Muscle layer of duodenum (tissue), 2 donors: ENCODE measurements at regions not wholly inside any gene's neighbourhood (a gene's known extent, or its start where the extent isn't known, plus 50 kb on each side); places are given as distances from the start of the nearest gene placed in this dataset.

Experiments used
- H3K27ac ChIP-seq: one replicate; pipeline ENCODE4 v1.7.0; 2013; ENCODE audit warnings: mild to moderate bottlenecking, low read length
- H3K27me3 ChIP-seq: one replicate; pipeline ENCODE4 v1.7.0; 2013; ENCODE audit warnings: low read depth, mild to moderate bottlenecking, control low read depth, low read length
- H3K36me3 ChIP-seq, 2 donors: one replicate each; pipeline ENCODE4 v1.7.0; 2013; ENCODE audit warnings: low read length in 2 of 2, control low read depth in 1 of 2, mild to moderate bottlenecking in 1 of 2; ENCODE audit not compliant: insufficient read depth in 2 of 2, control insufficient read depth in 1 of 2
- H3K4me1 ChIP-seq, 2 donors: one replicate each; pipeline ENCODE4 v1.7.0; 2013; ENCODE audit warnings: low read length in 2 of 2, mild to moderate bottlenecking in 2 of 2, control low read depth in 1 of 2, moderate library complexity in 1 of 2; ENCODE audit not compliant: insufficient read depth in 2 of 2, control insufficient read depth in 1 of 2
- H3K4me3 ChIP-seq, 2 donors: one replicate each; pipeline ENCODE4 v1.7.0; 2013; ENCODE audit warnings: low read length in 2 of 2, low read depth in 1 of 2, mild to moderate bottlenecking in 1 of 2
- H3K9me3 ChIP-seq, 2 donors: one replicate each; pipeline ENCODE4 v1.7.0; 2013; ENCODE audit warnings: low read length in 2 of 2, control low read depth in 1 of 2, mild to moderate bottlenecking in 1 of 2; ENCODE audit not compliant: control insufficient read depth in 1 of 2
- donor health status: healthy.

DNA sequence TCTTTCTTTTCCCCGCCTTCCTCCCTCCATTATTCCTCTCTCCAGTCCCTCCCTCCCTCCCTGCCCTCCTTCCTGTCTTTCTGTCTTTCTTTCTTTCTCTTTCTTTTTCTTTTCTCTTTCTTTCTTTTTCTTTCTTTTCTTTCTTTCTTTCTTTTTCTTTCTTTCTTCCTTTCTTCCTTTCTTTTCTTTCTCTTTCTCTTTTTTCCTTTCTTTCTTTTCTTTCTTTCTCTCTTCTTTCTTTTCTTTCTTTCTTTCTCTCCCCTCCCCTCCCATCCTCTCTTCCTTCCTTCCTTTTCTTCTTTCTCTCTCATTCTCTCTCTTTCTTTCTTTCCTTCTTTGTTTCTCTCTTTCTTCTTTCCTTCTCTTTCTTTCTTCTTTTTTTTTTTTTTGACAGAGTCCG, 402.2 kb upstream of the PLXNA2 start:
- H3K9me3 ChIP-seq = no peaks in the 10 kb centered on the region
- H3K27ac ChIP-seq = no peak overlapping the region
- H3K4me3 ChIP-seq = no peak overlapping the region
- peaks cover 4% of the 10 kb centered on the region for H3K27me3 ChIP-seq
- H3K36me3 ChIP-seq = no peaks in the 10 kb centered on the region
- H3K4me1 ChIP-seq = no peaks in the 10 kb centered on the region

DNA sequence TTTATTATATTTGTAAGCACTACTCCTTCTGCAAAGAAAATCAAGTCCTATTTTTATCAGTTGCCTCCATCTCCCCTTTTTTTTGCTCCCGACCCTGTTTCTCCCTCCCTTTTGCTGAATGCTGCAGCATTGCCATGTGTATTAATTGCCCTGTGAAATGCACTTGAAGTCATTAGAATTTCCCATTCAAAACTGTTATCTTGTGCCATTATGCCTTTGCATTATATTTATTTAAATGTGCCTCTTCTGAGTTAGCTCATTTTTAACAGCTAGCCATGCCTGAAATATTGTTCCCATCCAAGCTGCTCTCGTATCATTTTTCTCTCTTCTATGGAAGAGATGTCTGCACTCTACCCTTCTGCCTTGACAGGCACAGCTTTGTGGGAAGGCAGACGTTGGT, 404.0 kb upstream of the PLXNA2 start:
- Histone ChIP-seq H3K4me3 (no peak overlapping the region), H3K36me3 (no peaks in the 10 kb centered on the region), H3K9me3 (no peaks in the 10 kb centered on the region), H3K27ac (no peak overlapping the region), H3K4me1 (peaks cover 0 to 4% of the 10 kb centered on the region in 2 donors), H3K27me3 (peaks cover 4% of the 10 kb centered on the region)

DNA sequence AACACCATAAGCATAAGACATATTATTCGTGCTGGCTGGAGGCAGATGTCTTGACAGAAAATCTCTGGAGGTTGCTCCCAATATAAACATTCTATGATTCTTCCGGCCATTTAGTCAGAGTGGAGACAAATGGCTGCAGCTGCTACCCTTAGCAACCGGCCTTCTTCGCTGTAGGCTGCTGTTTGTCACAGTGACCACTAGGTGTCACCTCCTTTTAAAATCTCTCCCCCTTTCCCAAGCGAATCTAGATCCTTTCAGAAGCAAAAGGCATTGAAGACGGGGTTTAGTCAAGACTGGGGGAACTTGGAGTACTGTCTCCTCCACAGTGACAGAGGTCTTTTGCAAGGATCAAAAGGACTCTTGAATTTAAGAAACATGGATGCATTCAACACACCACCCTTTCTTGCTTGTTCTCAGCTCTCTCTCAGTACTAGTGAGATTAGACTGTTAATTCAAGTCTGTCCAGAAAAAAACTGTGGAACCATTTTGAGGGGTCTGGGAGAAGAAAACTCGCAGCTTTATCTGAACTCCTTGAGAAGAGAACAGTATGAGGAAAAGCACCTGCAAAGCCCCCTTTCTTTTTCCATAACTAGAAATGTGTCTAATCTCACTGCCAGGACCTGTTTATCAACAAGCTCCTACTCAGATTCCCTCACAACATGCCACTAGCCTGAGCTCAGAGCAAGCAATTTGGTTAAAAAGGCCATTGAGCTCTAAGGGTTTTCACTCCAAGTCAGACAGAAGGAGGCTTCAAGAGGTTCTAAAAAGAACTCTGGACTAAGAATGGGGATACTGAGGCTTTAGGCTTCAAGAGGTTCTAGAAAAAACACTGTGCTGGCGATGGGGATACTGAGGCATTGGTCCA, 408.3 kb upstream of the PLXNA2 start:
- no peak overlapping the region for H3K4me3 ChIP-seq
- H3K4me1 ChIP-seq = peaks cover 0 to 4% of the 10 kb centered on the region in 2 donors
- H3K36me3 ChIP-seq = no peaks in the 10 kb centered on the region
- no peaks in the 10 kb centered on the region for H3K9me3 ChIP-seq
- H3K27ac ChIP-seq = no peak overlapping the region
- peaks cover 4% of the 10 kb centered on the region for H3K27me3 ChIP-seq

DNA sequence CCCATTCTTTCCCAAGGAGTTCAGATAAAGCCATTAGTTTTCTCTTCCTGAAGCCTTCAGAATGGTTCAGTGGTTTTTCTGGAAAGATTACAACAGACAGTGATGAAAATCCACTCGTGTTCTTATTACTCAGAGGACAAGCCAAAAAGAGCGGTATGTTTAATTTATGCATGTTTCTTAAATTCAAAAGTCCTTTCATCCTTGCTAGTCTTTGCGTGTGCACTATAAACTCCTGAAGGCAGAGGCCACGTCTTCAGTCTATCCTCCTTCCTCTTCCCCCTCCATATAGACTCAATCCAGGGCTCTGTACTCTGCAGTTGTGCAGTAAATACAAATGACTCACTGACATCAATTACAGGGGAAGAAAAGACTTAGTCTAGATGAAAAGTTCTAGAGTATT, 409.2 kb upstream of the PLXNA2 start:
- peaks cover 0 to 4% of the 10 kb centered on the region in 2 donors for H3K4me1 ChIP-seq

DNA sequence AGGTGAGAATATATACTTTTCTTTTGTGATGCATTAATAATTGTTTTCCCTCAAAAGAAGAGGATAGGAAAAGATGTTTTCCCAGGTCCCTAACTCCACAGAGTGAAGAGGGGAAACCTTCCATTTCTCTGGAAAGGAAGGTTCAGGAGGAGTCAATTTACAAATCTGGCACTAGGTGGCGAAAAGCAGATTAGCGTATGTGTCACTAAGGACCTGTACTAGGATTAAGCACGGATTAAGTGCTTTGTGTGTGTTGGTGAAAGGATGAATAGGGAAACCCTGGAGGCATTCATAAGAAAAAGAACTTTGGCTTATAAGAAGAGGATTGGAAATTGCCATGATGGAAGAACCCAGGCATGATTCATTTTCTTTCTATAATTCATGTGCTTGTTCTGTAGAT, 410.1 kb upstream of the PLXNA2 start:
- Histone ChIP-seq H3K27ac (no peak overlapping the region), H3K9me3 (no peaks in the 10 kb centered on the region), H3K4me3 (no peak overlapping the region), H3K27me3 (no peaks in the 10 kb centered on the region), H3K4me1 (peaks cover 0 to 4% of the 10 kb centered on the region in 2 donors), H3K36me3 (no peaks in the 10 kb centered on the region)

More for the DNA sequence above, 409.2 kb upstream of the PLXNA2 start:
- peaks cover 4% of the 10 kb centered on the region for H3K27me3 ChIP-seq
- H3K27ac ChIP-seq = no peak overlapping the region
- H3K9me3 ChIP-seq = no peaks in the 10 kb centered on the region
- H3K4me3 ChIP-seq = no peak overlapping the region
- no peaks in the 10 kb centered on the region for H3K36me3 ChIP-seq

DNA sequence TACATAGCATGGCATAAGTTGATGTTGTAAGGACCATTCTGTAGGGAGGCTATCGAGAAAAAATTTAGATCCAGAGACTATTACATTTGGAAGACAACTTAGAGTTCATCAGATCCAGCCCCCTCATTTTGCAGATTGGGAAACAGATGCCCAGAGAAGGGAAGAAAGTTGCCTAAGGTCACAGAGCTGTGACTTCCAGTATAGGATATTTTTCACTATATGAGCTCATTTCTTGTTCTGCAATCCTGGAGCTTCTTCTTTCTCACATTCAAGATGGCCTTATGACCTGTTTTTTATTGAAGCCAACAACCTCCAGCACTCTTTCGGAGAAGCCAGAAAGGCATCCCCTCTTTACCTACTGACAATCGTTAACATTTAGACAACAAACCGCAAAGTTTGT, 421.8 kb upstream of the PLXNA2 start:
- Histone ChIP-seq H3K4me1 (no peaks in the 10 kb centered on the region), H3K27me3 (no peaks in the 10 kb centered on the region), H3K9me3 (no peaks in the 10 kb centered on the region), H3K36me3 (no peaks in the 10 kb centered on the region), H3K27ac (no peak overlapping the region), H3K4me3 (no peak overlapping the region)

DNA sequence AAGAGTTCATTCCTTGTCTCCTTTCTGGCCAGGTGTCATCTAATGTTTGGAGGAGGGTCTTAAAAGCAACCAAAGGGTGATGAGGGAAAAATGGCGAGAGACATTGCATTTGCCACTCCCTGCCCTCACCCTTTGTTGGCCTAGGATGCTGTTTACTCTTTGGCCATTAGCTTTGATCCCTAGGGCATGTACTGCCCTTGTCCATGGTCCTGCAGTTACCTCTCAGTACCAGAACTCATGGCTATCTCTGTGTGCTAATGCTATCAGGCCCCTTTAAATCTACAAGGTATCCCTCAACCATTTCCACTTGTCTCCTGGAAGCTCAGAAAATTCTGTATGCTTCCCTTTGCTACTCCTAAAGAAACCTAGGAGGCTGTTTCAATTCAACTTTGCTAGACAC, 424.8 kb upstream of the PLXNA2 start:
- H3K4me1 ChIP-seq = no peaks in the 10 kb centered on the region
- no peaks in the 10 kb centered on the region for H3K36me3 ChIP-seq
- H3K4me3 ChIP-seq = no peak overlapping the region
- H3K27ac ChIP-seq = no peak overlapping the region
- H3K27me3 ChIP-seq = no peaks in the 10 kb centered on the region
- H3K9me3 ChIP-seq = no peaks in the 10 kb centered on the region

DNA sequence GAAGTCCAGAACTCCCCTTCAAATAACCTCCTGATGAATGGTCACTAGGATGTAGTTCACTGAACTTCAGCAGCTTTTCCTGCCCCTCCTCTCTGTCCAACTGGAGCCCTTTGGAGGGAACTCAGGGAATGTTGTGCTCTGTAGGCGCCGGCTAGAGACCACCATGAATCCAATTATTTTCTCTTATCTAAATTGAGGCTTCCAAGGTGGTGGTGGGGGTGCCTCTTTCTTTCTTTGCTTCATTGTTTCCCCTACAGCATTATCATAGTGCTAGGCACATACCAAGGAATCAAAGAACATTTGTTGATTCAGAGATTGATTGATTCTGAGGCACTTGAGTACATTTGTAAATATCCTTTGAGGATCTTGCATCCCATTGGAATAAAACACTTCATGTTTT, 426.6 kb upstream of the PLXNA2 start:
- H3K36me3 ChIP-seq = no peaks in the 10 kb centered on the region
- no peaks in the 10 kb centered on the region for H3K4me1 ChIP-seq
- H3K9me3 ChIP-seq = no peaks in the 10 kb centered on the region
- no peak overlapping the region for H3K4me3 ChIP-seq
- no peak overlapping the region for H3K27ac ChIP-seq
- H3K27me3 ChIP-seq = no peaks in the 10 kb centered on the region

DNA sequence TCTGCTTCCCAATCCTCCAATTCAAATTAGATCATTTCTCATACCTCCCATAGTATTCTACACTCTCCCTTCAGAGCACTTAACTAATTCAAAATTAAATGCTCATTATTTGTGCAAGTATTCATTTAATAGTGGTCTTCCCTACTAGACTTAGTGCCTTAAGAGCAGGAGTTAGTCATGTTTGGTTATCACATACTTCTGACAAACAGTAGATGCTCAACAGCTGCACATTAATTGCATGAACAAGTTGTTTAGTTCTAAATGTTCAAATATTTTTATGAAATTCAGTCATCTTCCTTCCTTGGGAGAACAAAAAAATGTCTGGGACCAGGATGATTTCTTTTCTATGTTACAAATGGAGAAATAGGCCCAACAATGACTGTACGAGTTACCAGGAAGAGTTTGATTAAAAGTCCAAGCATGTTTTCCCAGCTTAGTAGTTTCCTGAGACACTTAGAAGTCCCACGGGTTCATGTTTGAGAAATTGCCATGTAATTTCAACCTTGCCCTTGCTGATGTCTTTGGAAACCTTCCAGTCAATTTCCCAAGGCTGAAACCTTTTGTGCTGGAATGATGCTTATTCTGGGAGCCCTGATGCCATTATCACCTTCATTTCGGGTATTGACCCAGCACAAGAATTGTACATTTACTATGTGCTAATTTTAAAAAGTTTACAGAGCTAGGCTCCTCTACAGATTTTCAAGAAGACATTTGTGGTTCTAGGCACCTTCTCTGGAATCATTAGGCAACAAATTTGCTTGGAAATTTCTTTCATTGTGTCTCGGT, 437.9 kb upstream of the PLXNA2 start:
- no peaks in the 10 kb centered on the region for H3K4me1 ChIP-seq
- no peaks in the 10 kb centered on the region for H3K9me3 ChIP-seq
- no peak overlapping the region for H3K27ac ChIP-seq
- H3K27me3 ChIP-seq = no peaks in the 10 kb centered on the region
- H3K4me3 ChIP-seq = no peak overlapping the region
- H3K36me3 ChIP-seq = no peaks in the 10 kb centered on the region

DNA sequence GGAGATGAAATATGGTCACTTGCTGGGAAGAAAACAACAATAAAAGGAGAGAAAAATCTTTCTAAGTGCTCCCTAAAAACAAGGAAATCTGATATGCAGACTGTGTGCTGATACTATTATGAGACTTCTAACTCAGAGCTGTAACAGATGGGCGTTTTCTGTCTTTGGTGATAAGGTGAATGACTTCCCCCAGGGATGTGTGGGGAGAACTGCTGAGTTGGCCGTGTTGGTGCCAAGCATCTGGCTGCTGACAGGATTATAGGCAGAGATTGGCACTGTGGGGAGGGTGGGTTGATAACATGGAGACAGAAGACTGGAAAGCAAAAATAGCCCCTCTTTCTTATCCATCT, 438.5 kb upstream of the PLXNA2 start:
- no peaks in the 10 kb centered on the region for H3K36me3 ChIP-seq
- H3K27ac ChIP-seq = no peak overlapping the region
- H3K4me1 ChIP-seq = no peaks in the 10 kb centered on the region
- H3K27me3 ChIP-seq = no peaks in the 10 kb centered on the region
- no peaks in the 10 kb centered on the region for H3K9me3 ChIP-seq
- H3K4me3 ChIP-seq = no peak overlapping the region

DNA sequence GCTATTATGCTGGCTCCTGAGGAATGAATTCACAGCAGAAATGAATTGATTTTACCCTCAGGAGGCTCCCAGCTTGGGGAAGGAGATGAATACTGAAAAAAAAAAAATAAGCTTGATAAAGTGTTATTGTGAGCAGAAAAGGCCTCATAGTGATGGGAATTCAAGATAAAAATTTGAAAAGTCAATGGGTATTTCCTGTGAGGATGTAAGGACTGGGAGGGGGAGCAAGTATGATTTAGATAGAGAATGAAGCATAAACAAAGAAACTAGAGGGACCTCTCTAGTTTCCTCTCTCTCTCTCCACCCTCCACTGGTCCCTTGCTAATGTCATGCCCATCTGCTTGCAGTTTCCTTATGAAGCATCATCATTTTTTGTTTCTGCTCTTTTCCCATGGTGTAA, 439.0 kb upstream of the PLXNA2 start:
- no peak overlapping the region for H3K27ac ChIP-seq

More for the DNA sequence above, 439.0 kb upstream of the PLXNA2 start:
- Histone ChIP-seq H3K4me1 (no peaks in the 10 kb centered on the region), H3K9me3 (no peaks in the 10 kb centered on the region), H3K4me3 (no peak overlapping the region), H3K27me3 (no peaks in the 10 kb centered on the region), H3K36me3 (no peaks in the 10 kb centered on the region)
